ENCODE measurements at regions not wholly inside any gene's neighbourhood (a gene's known extent, or its start where the extent isn't known, plus 50 kb on each side); places are given as distances from the start of the nearest gene placed in this dataset.

DNA sequence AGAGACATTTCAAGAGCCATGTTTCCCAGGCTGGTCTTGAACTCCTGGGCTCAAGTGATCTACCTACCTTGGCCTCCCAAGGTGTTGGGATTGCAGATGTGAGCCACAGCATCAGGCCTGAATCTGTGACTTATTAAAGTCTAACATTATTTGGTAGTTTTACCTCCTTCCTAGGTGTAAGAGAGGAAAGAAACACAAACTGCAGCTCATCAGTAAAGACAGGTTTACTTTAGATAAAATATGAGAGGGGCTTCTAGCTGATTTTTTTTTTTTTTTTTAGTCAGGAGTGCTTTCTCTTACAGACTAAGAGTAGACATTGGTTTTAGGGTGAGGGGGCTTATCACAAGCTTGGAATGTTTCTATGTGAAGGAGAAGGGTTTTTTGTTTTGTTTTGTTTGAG lies 63.9 kb upstream of the RNU6-1 start:
- CTCF ChIA-PET = no interaction called here
- no peak overlapping the region for H2AFZ ChIP-seq (ENCODE audit: low read depth, low read length)
- no peak overlapping the region for H3K27ac ChIP-seq (ENCODE audit: insufficient read depth, low read depth, low read length)
- H3K79me2 ChIP-seq (ENCODE audit: control insufficient read depth, insufficient read depth, low read length) = no peaks in the 10 kb centered on the region
- H3K9me3 ChIP-seq (replicated peaks; ENCODE audit: control insufficient read depth, insufficient read depth, low read length) = no peaks in the 10 kb centered on the region
- TF ChIP-seq MYC (IDR thresholded peaks at IDR 0.05; ENCODE audit: low read depth, low read length) (no peak), POLR2A (IDR thresholded peaks at IDR 0.05; ENCODE audit: low read depth, low read length) (no peak), POLR2AphosphoS5 (IDR thresholded peaks at IDR 0.05; ENCODE audit: insufficient read depth, low read depth, low read length) (no peak)
- H3K36me3 ChIP-seq (ENCODE audit: control insufficient read depth in 2 of 2, extremely low read depth in 1 of 2, insufficient read depth in 2 of 2, low read length in 2 of 2) = no peaks in the 10 kb centered on the region
- H3K9ac ChIP-seq (replicated peaks; ENCODE audit: extremely low read depth, insufficient read depth, low read length) = no peak overlapping the region
- no peak overlapping the region for H3K4me2 ChIP-seq (ENCODE audit: insufficient read depth, low read length)
- no peak for FAIRE-seq
- no peaks in the 10 kb centered on the region for H3K9me1 ChIP-seq (replicated peaks; ENCODE audit: control insufficient read depth, extremely low read depth, insufficient read depth, low read length)
- H3K4me3 ChIP-seq (replicated peaks in 1 of 3; ENCODE audit: insufficient read depth in 1 of 3, low read depth in 1 of 3, low read length in 3 of 3) = no peak overlapping the region
- peaks cover 4 to 9% of the 10 kb centered on the region in 2 experiments for H3K27me3 ChIP-seq (ENCODE audit: control insufficient read depth in 2 of 2, insufficient read depth in 2 of 2, low read length in 2 of 2)
- BruUV-seq (replicated peaks) = no TSS peak
- dilution Hi-C loops (cut with MboI; ENCODE audit: extremely low pct_ligation_motif_present, low sequenced_read_pairs) = no loop called here
- intact Hi-C loops (cut with micrococcal nuclease) = no loop called here
- POLR2A ChIA-PET = no interaction called here
- no peaks in the 10 kb centered on the region for H4K20me1 ChIP-seq (replicated peaks; ENCODE audit: control insufficient read depth, extremely low read depth, insufficient read depth, low read length)
- no peaks in the 10 kb centered on the region for H3K4me1 ChIP-seq (ENCODE audit: control insufficient read depth, extremely low read depth, insufficient read depth, low read length)
- no peak for DNase-seq (ENCODE audit: low read depth, low spot score)

- Histone ChIP-seq H3K27ac (ENCODE audit: insufficient read depth, low read depth, low read length) (no peak overlapping the region), H3K36me3 (ENCODE audit: control insufficient read depth in 2 of 2, extremely low read depth in 1 of 2, insufficient read depth in 2 of 2, low read length in 2 of 2) (no peaks in the 10 kb centered on the region), H3K9ac (replicated peaks; ENCODE audit: extremely low read depth, insufficient read depth, low read length) (no peak overlapping the region), H3K9me1 (replicated peaks; ENCODE audit: control insufficient read depth, extremely low read depth, insufficient read depth, low read length) (no peaks in the 10 kb centered on the region), H3K4me1 (ENCODE audit: control insufficient read depth, extremely low read depth, insufficient read depth, low read length) (no peaks in the 10 kb centered on the region), H3K4me2 (ENCODE audit: insufficient read depth, low read length) (no peak overlapping the region), H3K9me3 (replicated peaks; ENCODE audit: control insufficient read depth, insufficient read depth, low read length) (no peaks in the 10 kb centered on the region), H3K27me3 (ENCODE audit: control insufficient read depth in 2 of 2, insufficient read depth in 2 of 2, low read length in 2 of 2) (peaks cover 2 to 9% of the 10 kb centered on the region in 2 experiments), H4K20me1 (replicated peaks; ENCODE audit: control insufficient read depth, extremely low read depth, insufficient read depth, low read length) (no peaks in the 10 kb centered on the region), H2AFZ (ENCODE audit: low read depth, low read length) (no peak overlapping the region), H3K4me3 (replicated peaks in 1 of 3; ENCODE audit: insufficient read depth in 1 of 3, low read depth in 1 of 3, low read length in 3 of 3) (no peak overlapping the region), H3K79me2 (ENCODE audit: control insufficient read depth, insufficient read depth, low read length) (no peaks in the 10 kb centered on the region)
- CTCF ChIA-PET = no interaction called here
- BruUV-seq (replicated peaks) = no TSS peak
- TF ChIP-seq MAX (IDR thresholded peaks at IDR 0.05; ENCODE audit: insufficient read depth, insufficient read length) (no peak), MYC (IDR thresholded peaks at IDR 0.05; ENCODE audit: low read depth, low read length) (no peak), JUN (IDR thresholded peaks at IDR 0.05; ENCODE audit: borderline replicate concordance, insufficient read depth, insufficient read length, low read depth) (no peak), FOS (IDR thresholded peaks at IDR 0.05; ENCODE audit: borderline replicate concordance, insufficient read depth, low read length) (no peak)
- DNase-seq (ENCODE audit: low read depth, low spot score) (no peak), FAIRE-seq (no peak)
- intact Hi-C loops (cut with micrococcal nuclease) (no loop called here), dilution Hi-C loops (cut with MboI; ENCODE audit: extremely low pct_ligation_motif_present, low sequenced_read_pairs) (no loop called here)
- POLR2A ChIA-PET = no interaction called here
Measured at GRCh38 chr15:67905628-67906027, 65.8 kb upstream of the RNU6-1 start.
